Fibroblast of mammary gland (primary cell): ENCODE measurements at regions not wholly inside any gene's neighbourhood (a gene's known extent, or its start where the extent isn't known, plus 50 kb on each side); places are given as distances from the start of the nearest gene placed in this dataset.
"Not testable (repeated sequence)": the region's sequence is repeated elsewhere in the genome, so short reads cannot be mapped to it uniquely, and the experiment has no call there.

ENCODE experiments used
- DNase-seq: peaks from one replicate; pipeline ENCODE4 v3.0.0-alpha.2; 2010; ENCODE audit warnings: low read depth
- H3K4me3 ChIP-seq: 2 replicates; pipeline ENCODE4 v1.5.1; 2011; ENCODE audit warnings: low read depth, mild to moderate bottlenecking, low read length, moderate library complexity; ENCODE audit not compliant: control insufficient read depth
- CTCF ChIP-seq: conservative IDR thresholded peaks from 2 replicates; pipeline ENCODE4 v1.5.1; 2011; ENCODE audit warnings: low read depth, low read length, inconsistent platforms; ENCODE audit not compliant: control insufficient read depth, insufficient read depth

GRCh38 chr18:8920856-8921787 is 181.4 kb upstream of the NDUFV2 start:
- DNase-seq, H3K4me3 ChIP-seq: not testable (repeated sequence)
- peak; percentile 5 for TF ChIP-seq CTCF

- no peak for DNase-seq
- TF ChIP-seq CTCF = no peak
- H3K4me3 ChIP-seq = no peak overlapping the region
Observed at GRCh38 chr18:8926464-8926863, 176.0 kb upstream of the NDUFV2 start.

GRCh38 chr18:8928044-8928443 is 174.5 kb upstream of the NDUFV2 start:
- no peak overlapping the region for H3K4me3 ChIP-seq
- no peak for DNase-seq
- TF ChIP-seq CTCF = no peak

- DNase-seq = peak; percentile 41
- H3K4me3 ChIP-seq = no peak overlapping the region
- TF ChIP-seq CTCF = no peak
Observed at GRCh38 chr18:8928847-8929780, 173.4 kb upstream of the NDUFV2 start.

GRCh38 chr18:8930990-8931616 is 171.4 kb upstream of the NDUFV2 start:
- no peak overlapping the region for H3K4me3 ChIP-seq
- TF ChIP-seq CTCF = no peak
- peak; percentile 38 for DNase-seq

GRCh38 chr18:8932866-8933265 is 169.6 kb upstream of the NDUFV2 start:
- H3K4me3 ChIP-seq = no peak overlapping the region
- TF ChIP-seq CTCF = no peak
- no peak for DNase-seq
